DOHH2 (cell line): ENCODE measurements at regions not wholly inside any gene's neighbourhood (a gene's known extent, or its start where the extent isn't known, plus 50 kb on each side); places are given as distances from the start of the nearest gene placed in this dataset.
"Not testable (repeated sequence)": the region's sequence is repeated elsewhere in the genome, so short reads cannot be mapped to it uniquely, and the experiment has no call there.

Source experiments
- H3F3A ChIP-seq: fragments of 200-600 bp; sonication (generic), shearing (Covaris generic); 2 replicates; pipeline ENCODE4 v1.6.0; 2016; ENCODE audit warnings: antibody characterized with exemption, mild to moderate bottlenecking; ENCODE audit not compliant: control insufficient read depth, insufficient read depth
- H3K27ac ChIP-seq: fragments of 200-600 bp; sonication (generic); 2 replicates; pipeline ENCODE4 v1.5.1; 2014; ENCODE audit warnings: low read depth, mild to moderate bottlenecking, low read length, moderate library complexity
- H3K27me3 ChIP-seq: fragments of 200-600 bp; sonication (generic); 2 replicates; pipeline ENCODE4 v1.6.1; 2014; ENCODE audit warnings: mild to moderate bottlenecking, low read length, mixed read lengths; ENCODE audit not compliant: control insufficient read depth
- H3K36me3 ChIP-seq: fragments of 200-600 bp; sonication (generic); 2 replicates; pipeline ENCODE4 v1.6.1; 2014; ENCODE audit warnings: mild to moderate bottlenecking, low read length, moderate library complexity, mixed read lengths; ENCODE audit not compliant: control insufficient read depth
- H3K4me1 ChIP-seq: fragments of 200-600 bp; sonication (generic); 2 replicates; pipeline ENCODE4 v1.6.1; 2014; ENCODE audit warnings: mild to moderate bottlenecking, low read length, mixed read lengths; ENCODE audit not compliant: control insufficient read depth
- H3K4me2 ChIP-seq: fragments of 200-600 bp; sonication (generic); 2 replicates; pipeline ENCODE4 v1.6.0; 2014; ENCODE audit warnings: mild to moderate bottlenecking, low read length, moderate library complexity
- H3K4me3 ChIP-seq: fragments of 200-600 bp; sonication (generic); 2 replicates; pipeline ENCODE4 v1.5.1; 2014; ENCODE audit warnings: mild to moderate bottlenecking, low read length, mixed read lengths
- H3K79me2 ChIP-seq: fragments of 200-600 bp; sonication (generic); 2 replicates; pipeline ENCODE4 v1.6.1; 2014; ENCODE audit warnings: mild to moderate bottlenecking, low read length, mixed read lengths; ENCODE audit not compliant: control insufficient read depth
- H3K9me2 ChIP-seq: fragments of 200-600 bp; sonication (generic); replicated peaks from 2 replicates; pipeline ENCODE4 v1.6.1; 2014; ENCODE audit warnings: mild to moderate bottlenecking, low read length, mixed read lengths; ENCODE audit not compliant: control insufficient read depth
- H3K9me3 ChIP-seq: fragments of 200-600 bp; sonication (generic); 2 replicates; pipeline ENCODE4 v1.6.1; 2014; ENCODE audit warnings: antibody characterized with exemption, low read length, mixed read lengths; ENCODE audit not compliant: control insufficient read depth, insufficient read depth
- H4K20me1 ChIP-seq: fragments of 200-600 bp; sonication (generic); 2 replicates; pipeline ENCODE4 v1.6.0; 2014; ENCODE audit warnings: low read depth, mild to moderate bottlenecking, antibody characterized with exemption, low read length, moderate library complexity; ENCODE audit not compliant: control insufficient read depth, insufficient read depth
- CTCF ChIP-seq: fragments of 200-600 bp; sonication (generic); IDR thresholded peaks from one replicate; pipeline ENCODE4 v1.5.1; 2014; ENCODE audit warnings: antibody characterized with exemption, mild to moderate bottlenecking, low read depth, low read length; ENCODE audit not compliant: poor library complexity, severe bottlenecking
- EZH2phosphoT487 ChIP-seq: fragments of 200-600 bp; sonication (generic); IDR thresholded peaks from 2 replicates; pipeline ENCODE4 v1.6.1; 2017; ENCODE audit warnings: borderline replicate concordance, mild to moderate bottlenecking, antibody characterized with exemption, low read length, moderate library complexity, mixed read lengths

- H3K4me3 ChIP-seq: no peak overlapping the region
- no peaks in the 10 kb centered on the region for H3K27me3 ChIP-seq
- H3K9me3 ChIP-seq: no peaks in the 10 kb centered on the region
- no peaks in the 10 kb centered on the region for H3F3A ChIP-seq
- TF ChIP-seq EZH2phosphoT487 (no peak), CTCF (no peak)
- H3K27ac ChIP-seq: no peak overlapping the region
- no peak overlapping the region for H3K4me2 ChIP-seq
- no peaks in the 10 kb centered on the region for H3K9me2 ChIP-seq
- no peaks in the 10 kb centered on the region for H3K79me2 ChIP-seq
- H3K4me1 ChIP-seq: no peaks in the 10 kb centered on the region
- H3K36me3 ChIP-seq: no peaks in the 10 kb centered on the region
- no peaks in the 10 kb centered on the region for H4K20me1 ChIP-seq
These were observed 203.2 kb downstream of the LAS1L start for GRCh38 chrX:65331371-65331770.

- no peak overlapping the region for H3K27ac ChIP-seq
- H3K79me2 ChIP-seq: no peaks in the 10 kb centered on the region
These were observed 234.3 kb downstream of the LAS1L start for GRCh38 chrX:65300104-65300809.

GRCh38 chrX:65282905-65283304 lies 251.7 kb downstream of the LAS1L start:
- H3K27me3 ChIP-seq, H3K9me3 ChIP-seq, H4K20me1 ChIP-seq, H3K79me2 ChIP-seq, H3K27ac ChIP-seq, H3F3A ChIP-seq, H3K9me2 ChIP-seq, H3K4me1 ChIP-seq, H3K4me3 ChIP-seq, H3K4me2 ChIP-seq, H3K36me3 ChIP-seq: not testable (repeated sequence)

More at GRCh38 chrX:65300104-65300809, 234.3 kb downstream of the LAS1L start:
- no peak overlapping the region for H3K4me2 ChIP-seq
- TF ChIP-seq CTCF: no peak
- no peak for TF ChIP-seq EZH2phosphoT487
- no peaks in the 10 kb centered on the region for H3K9me3 ChIP-seq
- H3F3A ChIP-seq: no peaks in the 10 kb centered on the region
- H3K9me2 ChIP-seq: no peaks in the 10 kb centered on the region
- no peaks in the 10 kb centered on the region for H3K36me3 ChIP-seq
- H3K4me3 ChIP-seq: no peak overlapping the region
- no peaks in the 10 kb centered on the region for H4K20me1 ChIP-seq
- no peaks in the 10 kb centered on the region for H3K27me3 ChIP-seq
- H3K4me1 ChIP-seq: no peaks in the 10 kb centered on the region

GRCh38 chrX:65273152-65273551 lies 261.4 kb downstream of the LAS1L start:
- Histone ChIP-seq H3K79me2 (no peaks in the 10 kb centered on the region), H3K4me2 (no peak overlapping the region), H3K27me3 (no peaks in the 10 kb centered on the region), H3K9me2 (no peaks in the 10 kb centered on the region), H3K27ac (no peak overlapping the region), H3K36me3 (no peaks in the 10 kb centered on the region), H3K4me3 (no peak overlapping the region), H3K9me3 (no peaks in the 10 kb centered on the region), H3F3A (no peaks in the 10 kb centered on the region), H4K20me1 (no peaks in the 10 kb centered on the region), H3K4me1 (no peaks in the 10 kb centered on the region)
- no peak for TF ChIP-seq EZH2phosphoT487
- no peak for TF ChIP-seq CTCF
